ENCODE measurements at regions not wholly inside any gene's neighbourhood (a gene's known extent, or its start where the extent isn't known, plus 50 kb on each side); places are given as distances from the start of the nearest gene placed in this dataset.
A peak's percentile ranks its signal among the peaks of the same experiment; 100 is the strongest.

GRCh38 chr18:6498289-6498856 lies 83.7 kb upstream of the L3MBTL4 start:
- Mint-ChIP-seq H3K4me1 (ENCODE audit: low read depth) (peaks cover 18% of the 10 kb centered on the region), H3K27me3 (ENCODE audit: low read depth) (peaks cover 2% of the 10 kb centered on the region), H3K36me3 (ENCODE audit: low read depth) (peaks cover 2% of the 10 kb centered on the region), H3K4me3 (ENCODE audit: unreplicated experiment) (no peak overlapping the region), H3K27ac (ENCODE audit: unreplicated experiment) (no peak overlapping the region), H3K9me3 (ENCODE audit: low read depth) (peaks cover 3% of the 10 kb centered on the region)
- no peak for TF ChIP-seq CTCF (IDR thresholded peaks at IDR 0.05)
- no peak for DNase-seq (ENCODE audit: low spot score)

- H3K4me1 Mint-ChIP-seq (ENCODE audit: low read depth), result peaks cover 22% of the 10 kb centered on the region
- DNase-seq (ENCODE audit: low spot score), result no peak
- no peak overlapping the region for H3K27ac Mint-ChIP-seq (ENCODE audit: unreplicated experiment)
- peaks cover 3% of the 10 kb centered on the region for H3K9me3 Mint-ChIP-seq (ENCODE audit: low read depth)
- peaks cover 2% of the 10 kb centered on the region for H3K27me3 Mint-ChIP-seq (ENCODE audit: low read depth)
- TF ChIP-seq CTCF (IDR thresholded peaks at IDR 0.05), result no peak
- no peak overlapping the region for H3K4me3 Mint-ChIP-seq (ENCODE audit: unreplicated experiment)
- H3K36me3 Mint-ChIP-seq (ENCODE audit: low read depth), result peaks cover 2% of the 10 kb centered on the region
Observed at GRCh38 chr18:6504605-6505497, 90.1 kb upstream of the L3MBTL4 start.

- H3K4me3 Mint-ChIP-seq (ENCODE audit: unreplicated experiment), result no peak overlapping the region
Observed at GRCh38 chr18:6505498-6505875, 90.8 kb upstream of the L3MBTL4 start.

GRCh38 chr18:6509417-6509816 lies 94.7 kb upstream of the L3MBTL4 start:
- Mint-ChIP-seq H3K36me3 (ENCODE audit: low read depth) (no peaks in the 10 kb centered on the region), H3K4me3 (ENCODE audit: unreplicated experiment) (peak overlapping the region; percentile 20), H3K9me3 (ENCODE audit: low read depth) (no peaks in the 10 kb centered on the region), H3K27ac (ENCODE audit: unreplicated experiment) (peak overlapping the region; percentile 90), H3K4me1 (ENCODE audit: low read depth) (peaks cover 26% of the 10 kb centered on the region), H3K27me3 (ENCODE audit: low read depth) (no peaks in the 10 kb centered on the region)
- DNase-seq (ENCODE audit: low spot score), result no peak
- TF ChIP-seq CTCF (IDR thresholded peaks at IDR 0.05), result no peak

More at GRCh38 chr18:6505498-6505875, 90.8 kb upstream of the L3MBTL4 start:
- H3K36me3 Mint-ChIP-seq (ENCODE audit: low read depth), result peaks cover 2% of the 10 kb centered on the region
- no peak overlapping the region for H3K27ac Mint-ChIP-seq (ENCODE audit: unreplicated experiment)
- peaks cover 3% of the 10 kb centered on the region for H3K9me3 Mint-ChIP-seq (ENCODE audit: low read depth)
- H3K4me1 Mint-ChIP-seq (ENCODE audit: low read depth), result peaks cover 27% of the 10 kb centered on the region
- no peak for DNase-seq (ENCODE audit: low spot score)
- TF ChIP-seq CTCF (IDR thresholded peaks at IDR 0.05), result no peak
- H3K27me3 Mint-ChIP-seq (ENCODE audit: low read depth), result peaks cover 2% of the 10 kb centered on the region

GRCh38 chr18:6509832-6510231 lies 95.1 kb upstream of the L3MBTL4 start:
- H3K4me1 Mint-ChIP-seq (ENCODE audit: low read depth), result peaks cover 26% of the 10 kb centered on the region
- H3K4me3 Mint-ChIP-seq (ENCODE audit: unreplicated experiment), result peak overlapping the region; percentile 20
- no peaks in the 10 kb centered on the region for H3K36me3 Mint-ChIP-seq (ENCODE audit: low read depth)
- H3K27me3 Mint-ChIP-seq (ENCODE audit: low read depth), result no peaks in the 10 kb centered on the region
- H3K9me3 Mint-ChIP-seq (ENCODE audit: low read depth), result no peaks in the 10 kb centered on the region
- TF ChIP-seq CTCF (IDR thresholded peaks at IDR 0.05), result no peak
- DNase-seq (ENCODE audit: low spot score), result no peak
- H3K27ac Mint-ChIP-seq (ENCODE audit: unreplicated experiment), result peak overlapping the region; percentile 90

All from chondrocyte (in vitro differentiated cells).